HEK293 (cell line): ENCODE measurements at regions not wholly inside any gene's neighbourhood (a gene's known extent, or its start where the extent isn't known, plus 50 kb on each side); places are given as distances from the start of the nearest gene placed in this dataset.

Experiments
- ATF2 ChIP-seq: fragments of 450-650 bp; formaldehyde crosslinking; IDR thresholded peaks from 2 replicates; pipeline ENCODE4 v1.5.1; 2016; ENCODE audit warnings: missing biosample characterization, missing genetic modification characterization, low read depth
- CTCF ChIP-seq: fragments of 450-650 bp; formaldehyde crosslinking; IDR thresholded peaks from 2 replicates; pipeline ENCODE4 v1.5.1; 2016; ENCODE audit warnings: missing biosample characterization, missing genetic modification characterization
- GLI4 ChIP-seq: fragments of 450-650 bp; formaldehyde crosslinking; IDR thresholded peaks from 2 replicates; pipeline ENCODE4 v1.5.1; 2016; ENCODE audit warnings: missing biosample characterization, missing genetic modification characterization
- PBX3 ChIP-seq: sonication (generic); formaldehyde crosslinking; IDR thresholded peaks from 2 replicates; pipeline ENCODE4 v1.8.1; 2022; ENCODE audit warnings: mild to moderate bottlenecking, moderate library complexity, missing genetic modification reagents
- PRDM4 ChIP-seq: fragments of 450-650 bp; formaldehyde crosslinking; IDR thresholded peaks from 2 replicates; pipeline ENCODE4 v1.5.1; 2017; ENCODE audit warnings: missing biosample characterization, missing genetic modification characterization
- REPIN1 ChIP-seq: fragments of 450-650 bp; formaldehyde crosslinking; IDR thresholded peaks from 2 replicates; pipeline ENCODE4 v1.5.1; 2017; ENCODE audit warnings: missing biosample characterization, missing genetic modification characterization, low read depth
- YY1 ChIP-seq: fragments of 450-650 bp; formaldehyde crosslinking; IDR thresholded peaks from 2 replicates; pipeline ENCODE4 v1.5.1; 2018; ENCODE audit warnings: missing biosample characterization, missing genetic modification characterization
- ZBTB26 ChIP-seq: fragments of 450-650 bp; formaldehyde crosslinking; optimal IDR thresholded peaks from 2 replicates; pipeline ENCODE3; 2016; ENCODE audit warnings: missing biosample characterization, mild to moderate bottlenecking, missing genetic modification characterization
- ZBTB6 ChIP-seq: fragments of 450-650 bp; formaldehyde crosslinking; IDR thresholded peaks from 2 replicates; pipeline ENCODE4 v1.5.1; 2017; ENCODE audit warnings: missing biosample characterization, missing genetic modification characterization
- ZFP3 ChIP-seq: fragments of 450-650 bp; formaldehyde crosslinking; IDR thresholded peaks from 2 replicates; pipeline ENCODE4 v1.5.1; 2016; ENCODE audit warnings: low read depth, missing biosample characterization, missing genetic modification characterization
- ZNF501 ChIP-seq: fragments of 450-650 bp; formaldehyde crosslinking; IDR thresholded peaks from 2 replicates; pipeline ENCODE4 v1.5.1; 2016; ENCODE audit warnings: missing biosample characterization, missing genetic modification characterization
- ZSCAN5A ChIP-seq: fragments of 450-650 bp; formaldehyde crosslinking; IDR thresholded peaks from 2 replicates; pipeline ENCODE4 v1.5.1; 2016; ENCODE audit warnings: missing biosample characterization, missing genetic modification characterization

GRCh38 chr9:99724640-99725039, 97.0 kb upstream of the NR4A3 start:
- no peak for TF ChIP-seq CTCF
- no peak for TF ChIP-seq PBX3 (CRISPR knock-in tag)
- no peak for TF ChIP-seq REPIN1 (tag by site-specific recombination)
- TF ChIP-seq GLI4 (tag by site-specific recombination), result no peak
- TF ChIP-seq ATF2, result no peak
- TF ChIP-seq ZBTB26 (tag by site-specific recombination), result no peak
- no peak for TF ChIP-seq ZFP3 (tag by site-specific recombination)
- TF ChIP-seq ZBTB6 (tag by site-specific recombination), result no peak
- TF ChIP-seq ZSCAN5A, result no peak
- no peak for TF ChIP-seq ZNF501 (tag by site-specific recombination)
- no peak for TF ChIP-seq YY1
- TF ChIP-seq PRDM4 (tag by site-specific recombination), result no peak
